HepG2 (cell line): ENCODE measurements at regions not wholly inside any gene's neighbourhood (a gene's known extent, or its start where the extent isn't known, plus 50 kb on each side); places are given as distances from the start of the nearest gene placed in this dataset.
A peak's percentile ranks its signal among the peaks of the same experiment; 100 is the strongest.

Experiments
- CAMTA2 ChIP-seq: sonication (generic); formaldehyde crosslinking; IDR thresholded peaks from 2 replicates; pipeline ENCODE4 v1.4.0; 2020; ENCODE audit warnings: mild to moderate bottlenecking, missing genetic modification reagents, borderline replicate concordance
- FOXA1 ChIP-seq, 2 experiments: fragments of 450-650 bp in 1 of 2; sonication (generic) in 1 of 2; formaldehyde crosslinking in 1 of 2; IDR thresholded peaks; 2 replicates each; pipeline versions ENCODE4 v1.4.0 to v1.6.1; 2016 to 2020; ENCODE audit warnings: missing genetic modification reagents in 1 of 2
- GABPB1 ChIP-seq: IDR thresholded peaks from 2 replicates; pipeline ENCODE4 v1.6.1; 2016; ENCODE audit warnings: mild to moderate bottlenecking, missing genetic modification reagents, moderate library complexity, missing compliant biosample characterization
- HNRNPH1 ChIP-seq: fragments of 200-400 bp; formaldehyde crosslinking; optimal IDR thresholded peaks from 2 replicates; pipeline ENCODE3; 2017; ENCODE audit warnings: mild to moderate bottlenecking, low read depth, low read length
- KLF16 ChIP-seq, 2 experiments: sonication (generic) in 1 of 2; formaldehyde crosslinking in 1 of 2; IDR thresholded peaks; 2 replicates each; pipeline versions ENCODE4 v1.6.1 to v1.8.0; 2016 to 2023; ENCODE audit warnings: missing genetic modification reagents in 2 of 2, missing compliant biosample characterization in 1 of 2
- MED1 ChIP-seq: sonication (generic); formaldehyde crosslinking; IDR thresholded peaks from 2 replicates; pipeline ENCODE4 v1.4.0; 2020; ENCODE audit warnings: missing genetic modification reagents
- MEF2D ChIP-seq: sonication (generic); formaldehyde crosslinking; IDR thresholded peaks from 2 replicates; pipeline ENCODE4 v1.5.1; 2020; ENCODE audit warnings: mild to moderate bottlenecking, missing genetic modification reagents
- NFATC3 ChIP-seq: sonication (generic); formaldehyde crosslinking; IDR thresholded peaks from 2 replicates; pipeline ENCODE4 v1.5.1; 2020; ENCODE audit warnings: mild to moderate bottlenecking, missing genetic modification reagents
- NFYC ChIP-seq: IDR thresholded peaks from 2 replicates; pipeline ENCODE4 v1.6.1; 2016; ENCODE audit warnings: missing genetic modification reagents, missing compliant biosample characterization
- NRL ChIP-seq: sonication (generic); formaldehyde crosslinking; IDR thresholded peaks from 2 replicates; pipeline ENCODE4 v1.5.0; 2020; ENCODE audit warnings: missing genetic modification reagents, mild to moderate bottlenecking, moderate library complexity, borderline replicate concordance
- RBAK ChIP-seq: sonication (generic); formaldehyde crosslinking; IDR thresholded peaks from 2 replicates; pipeline ENCODE4 v1.5.1; 2020; ENCODE audit warnings: mild to moderate bottlenecking, missing genetic modification reagents
- SCMH1 ChIP-seq: sonication (generic); formaldehyde crosslinking; IDR thresholded peaks from 2 replicates; pipeline ENCODE4 v1.9.0; 2021; ENCODE audit warnings: missing genetic modification reagents, mild to moderate bottlenecking, borderline replicate concordance
- SNAPC4 ChIP-seq: sonication (generic); formaldehyde crosslinking; IDR thresholded peaks from 2 replicates; pipeline ENCODE4 v1.4.0; 2020; ENCODE audit warnings: mild to moderate bottlenecking, missing genetic modification reagents
- TERF1 ChIP-seq: sonication (generic); formaldehyde crosslinking; IDR thresholded peaks from 2 replicates; pipeline ENCODE4 v1.8.0; 2022; ENCODE audit warnings: mild to moderate bottlenecking, missing genetic modification reagents, moderate library complexity
- ZNF577 ChIP-seq: sonication (generic); formaldehyde crosslinking; IDR thresholded peaks from 2 replicates; pipeline ENCODE4 v1.4.0; 2020; ENCODE audit warnings: mild to moderate bottlenecking, low read depth, missing genetic modification reagents, borderline replicate concordance
- ZNF629 ChIP-seq: sonication (generic); formaldehyde crosslinking; conservative IDR thresholded peaks from 2 replicates; pipeline ENCODE4 v1.5.0; 2020; ENCODE audit warnings: missing genetic modification reagents
- ZNF672 ChIP-seq: sonication (generic); formaldehyde crosslinking; IDR thresholded peaks from 2 replicates; pipeline ENCODE4 v1.8.1; 2022; ENCODE audit warnings: missing genetic modification reagents
- ZSCAN31 ChIP-seq: sonication (generic); formaldehyde crosslinking; IDR thresholded peaks from 2 replicates; pipeline ENCODE4 v1.5.0; 2020; ENCODE audit warnings: low read depth, mild to moderate bottlenecking, missing genetic modification reagents
- TF ChIP-seq, protein P1 (sequence below): sonication (generic); formaldehyde crosslinking; IDR thresholded peaks from 2 replicates; pipeline ENCODE4 v1.8.0; 2022; ENCODE audit warnings: mild to moderate bottlenecking, missing genetic modification reagents; ENCODE audit not compliant: insufficient replicate concordance
- TF ChIP-seq, protein P2 (sequence below): IDR thresholded peaks from 2 replicates; pipeline ENCODE4 v1.6.1; 2016; ENCODE audit warnings: low read depth

DNA sequence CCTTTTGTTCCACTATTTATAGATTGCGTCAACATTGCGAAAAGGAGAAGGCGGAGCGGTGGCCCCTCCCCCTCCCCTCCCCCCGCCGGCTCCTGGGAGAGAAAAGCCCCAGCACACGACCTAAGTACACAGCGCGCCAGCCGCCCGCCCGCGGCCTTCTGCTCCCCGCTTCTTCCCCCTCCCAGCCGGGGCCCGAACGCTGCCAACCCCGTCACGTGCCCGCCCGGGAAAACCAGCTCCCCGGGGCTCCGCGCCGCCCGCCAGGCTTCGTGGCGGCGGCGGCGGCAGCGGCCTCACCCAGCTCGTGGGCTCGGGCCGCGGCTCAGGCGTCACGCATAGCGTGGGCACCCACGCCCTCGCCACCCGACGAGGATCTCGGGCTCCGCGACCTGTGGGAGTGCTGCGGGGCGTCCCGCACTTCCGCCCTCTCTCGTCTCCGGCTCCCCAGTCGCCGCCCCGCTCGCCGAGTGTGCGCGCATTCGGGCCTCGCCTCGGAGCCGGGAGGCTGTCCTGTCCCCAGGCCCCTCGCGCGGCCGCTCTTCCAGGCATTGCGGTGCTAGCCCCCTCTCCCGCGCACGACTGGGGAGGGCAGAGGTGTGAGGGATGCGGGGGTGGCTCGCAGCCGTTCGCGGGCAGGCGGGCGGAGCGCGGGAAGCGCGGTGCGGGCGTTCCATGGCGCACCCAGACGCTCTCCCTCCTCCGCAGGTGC, 110.5 kb downstream of the KCNRG start (continued):
- TF ChIP-seq ZSCAN31 (CRISPR knock-in tag): peak; percentile 21; the same call in 1 of the 2 replicates
- TF ChIP-seq MEF2D: no peak
- peak; percentile 36; the same call in 1 of the 2 replicates for TF ChIP-seq NRL
- peak; percentile 74; the same call in 1 of the 2 replicates for TF ChIP-seq CAMTA2 (CRISPR knock-in tag)
- TF ChIP-seq, protein P1, sequence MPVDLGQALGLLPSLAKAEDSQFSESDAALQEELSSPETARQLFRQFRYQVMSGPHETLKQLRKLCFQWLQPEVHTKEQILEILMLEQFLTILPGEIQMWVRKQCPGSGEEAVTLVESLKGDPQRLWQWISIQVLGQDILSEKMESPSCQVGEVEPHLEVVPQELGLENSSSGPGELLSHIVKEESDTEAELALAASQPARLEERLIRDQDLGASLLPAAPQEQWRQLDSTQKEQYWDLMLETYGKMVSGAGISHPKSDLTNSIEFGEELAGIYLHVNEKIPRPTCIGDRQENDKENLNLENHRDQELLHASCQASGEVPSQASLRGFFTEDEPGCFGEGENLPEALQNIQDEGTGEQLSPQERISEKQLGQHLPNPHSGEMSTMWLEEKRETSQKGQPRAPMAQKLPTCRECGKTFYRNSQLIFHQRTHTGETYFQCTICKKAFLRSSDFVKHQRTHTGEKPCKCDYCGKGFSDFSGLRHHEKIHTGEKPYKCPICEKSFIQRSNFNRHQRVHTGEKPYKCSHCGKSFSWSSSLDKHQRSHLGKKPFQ: no peak
- TF ChIP-seq ZNF577 (CRISPR knock-in tag): no peak; the same call in 1 of the 2 replicates
- no peak for TF ChIP-seq MED1 (CRISPR knock-in tag)
- TF ChIP-seq, protein P2, sequence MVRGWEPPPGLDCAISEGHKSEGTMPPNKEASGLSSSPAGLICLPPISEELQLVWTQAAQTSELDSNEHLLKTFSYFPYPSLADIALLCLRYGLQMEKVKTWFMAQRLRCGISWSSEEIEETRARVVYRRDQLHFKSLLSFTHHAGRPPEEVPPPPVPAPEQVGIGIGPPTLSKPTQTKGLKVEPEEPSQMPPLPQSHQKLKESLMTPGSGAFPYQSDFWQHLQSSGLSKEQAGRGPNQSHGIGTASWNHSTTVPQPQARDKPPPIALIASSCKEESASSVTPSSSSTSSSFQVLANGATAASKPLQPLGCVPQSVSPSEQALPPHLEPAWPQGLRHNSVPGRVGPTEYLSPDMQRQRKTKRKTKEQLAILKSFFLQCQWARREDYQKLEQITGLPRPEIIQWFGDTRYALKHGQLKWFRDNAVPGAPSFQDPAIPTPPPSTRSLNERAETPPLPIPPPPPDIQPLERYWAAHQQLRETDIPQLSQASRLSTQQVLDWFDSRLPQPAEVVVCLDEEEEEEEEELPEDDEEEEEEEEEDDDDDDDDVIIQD (CRISPR knock-in tag): no peak
- TF ChIP-seq TERF1 (CRISPR knock-in tag): no peak; the same call in 1 of the 2 replicates
- TF ChIP-seq SCMH1: no peak
- no peak for TF ChIP-seq FOXA1 (IDR thresholded peaks at IDR 0.05)
- TF ChIP-seq FOXA1 (CRISPR knock-in tag; IDR thresholded peaks at IDR 0.05): peak; percentile 69; the same call in 1 of the 2 replicates
- no peak for TF ChIP-seq ZNF672 (CRISPR knock-in tag)
- TF ChIP-seq KLF16 (CRISPR knock-in tag; IDR thresholded peaks at IDR 0.05): peak in 1 of 2 experiments; percentile 53; a peak in 1 of 4 replicates
- TF ChIP-seq GABPB1 (CRISPR knock-in tag): peak; percentile 78; the same call in 1 of the 2 replicates
- no peak for TF ChIP-seq SNAPC4 (CRISPR knock-in tag)
- TF ChIP-seq HNRNPH1: no peak
- no peak; the same call in 1 of the 2 replicates for TF ChIP-seq ZNF629
- TF ChIP-seq RBAK (CRISPR knock-in tag): no peak
- peak; percentile 8; the same call in 1 of the 2 replicates for TF ChIP-seq NFYC (CRISPR knock-in tag)
- TF ChIP-seq NFATC3 (CRISPR knock-in tag): no peak
